Fibroblast of lung (primary cell): ENCODE measurements at regions not wholly inside any gene's neighbourhood (a gene's known extent, or its start where the extent isn't known, plus 50 kb on each side); places are given as distances from the start of the nearest gene placed in this dataset.

Source experiments
- DNase-seq, 2 donors: peaks; one replicate each; pipeline versions ENCODE4 v3.0.0 to v3.0.0-alpha.2; 2010; ENCODE audit warnings: low read depth in 2 of 2
- H2AFZ ChIP-seq: 2 replicates; pipeline ENCODE4 v1.5.1; 2012; ENCODE audit warnings: low read length, control low read depth, inconsistent platforms
- H3K27ac ChIP-seq: 2 replicates; pipeline ENCODE4 v1.5.1; 2011; ENCODE audit warnings: low read length, control low read depth; ENCODE audit not compliant: insufficient read depth
- H3K27me3 ChIP-seq: 2 replicates; pipeline ENCODE4 v1.5.1; 2011; ENCODE audit warnings: mild to moderate bottlenecking, low read length; ENCODE audit not compliant: control insufficient read depth, insufficient read depth
- H3K36me3 ChIP-seq: 2 replicates; pipeline ENCODE4 v1.5.1; 2011; ENCODE audit warnings: low read length; ENCODE audit not compliant: control insufficient read depth, insufficient read depth
- H3K4me1 ChIP-seq: 2 replicates; pipeline ENCODE4 v1.5.1; 2011; ENCODE audit warnings: low read length; ENCODE audit not compliant: control insufficient read depth, insufficient read depth; ENCODE audit errors: extremely low read depth
- H3K4me2 ChIP-seq: 2 replicates; pipeline ENCODE4 v1.5.1; 2011; ENCODE audit warnings: low read length, control low read depth; ENCODE audit not compliant: insufficient read depth; ENCODE audit errors: extremely low read depth
- H3K4me3 ChIP-seq, 4 experiments: fragments of 200-600 bp in 1 of 4; sonication (generic) in 1 of 4; replicated peaks in 1 of 4; 2 replicates each; pipeline ENCODE4 v1.5.1; 2011 to 2016; ENCODE audit warnings: low read length in 4 of 4, low read depth in 3 of 4, mild to moderate bottlenecking in 3 of 4, control low read depth in 2 of 4, inconsistent platforms in 1 of 4, mixed read lengths in 1 of 4; ENCODE audit not compliant: insufficient read depth in 1 of 4; ENCODE audit errors: control extremely low read depth in 1 of 4
- H3K79me2 ChIP-seq: 2 replicates; pipeline ENCODE4 v1.5.1; 2012; ENCODE audit warnings: mild to moderate bottlenecking, low read length, inconsistent platforms; ENCODE audit not compliant: control insufficient read depth, insufficient read depth
- H3K9ac ChIP-seq: 2 replicates; pipeline ENCODE4 v1.5.1; 2011; ENCODE audit warnings: mild to moderate bottlenecking, low read length, control low read depth; ENCODE audit not compliant: insufficient read depth
- H3K9me3 ChIP-seq: 2 replicates; pipeline ENCODE4 v1.5.1; 2012; ENCODE audit warnings: low read depth, low read length; ENCODE audit not compliant: control insufficient read depth, insufficient read depth
- H4K20me1 ChIP-seq: 2 replicates; pipeline ENCODE4 v1.5.1; 2011; ENCODE audit warnings: low read length; ENCODE audit not compliant: control insufficient read depth, insufficient read depth; ENCODE audit errors: extremely low read depth
- CTCF ChIP-seq, 2 donors: IDR thresholded peaks in 1 of 2; conservative IDR thresholded peaks in 1 of 2; 1 replicate in 1 of 2; 2 replicates in 1 of 2; pipeline ENCODE4 v1.5.1; 2011 to 2012; ENCODE audit warnings: low read length in 2 of 2, control low read depth in 1 of 2, inconsistent platforms in 1 of 2, low read depth in 1 of 2, mild to moderate bottlenecking in 1 of 2
- EZH2 ChIP-seq: IDR thresholded peaks from 2 replicates; pipeline ENCODE4 v1.5.1; 2012; ENCODE audit warnings: low read length, control low read depth, mild to moderate bottlenecking; ENCODE audit errors: missing control alignments

DNA sequence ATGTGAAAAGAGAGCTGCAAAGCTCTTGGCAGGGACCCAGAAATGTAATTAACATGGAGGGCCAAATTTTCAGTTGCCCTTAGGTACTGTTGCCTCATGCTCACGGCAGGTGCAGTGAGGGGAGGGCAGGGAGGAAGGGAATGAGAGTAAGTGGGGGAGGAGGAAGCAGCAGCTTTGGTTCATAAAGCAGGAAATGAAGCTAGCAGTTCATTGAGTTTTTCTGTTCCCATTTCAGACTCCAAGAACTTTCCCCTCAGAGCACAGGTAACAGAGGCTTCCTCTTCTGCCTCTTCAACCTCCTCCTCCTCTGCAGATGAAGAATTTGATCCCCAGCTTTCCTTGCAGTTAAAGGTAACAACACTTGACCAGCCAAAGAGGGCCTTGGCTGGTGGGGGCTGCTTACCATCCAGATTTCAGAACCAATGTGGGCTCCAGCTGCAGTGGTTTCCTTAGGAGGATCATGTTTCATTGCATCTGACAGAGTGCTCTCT lies 57.9 kb upstream of the PARVA start:
- no peaks in the 10 kb centered on the region for H4K20me1 ChIP-seq
- no peak overlapping the region for H3K4me3 ChIP-seq
- DNase-seq, result peak in 1 of 2 donors; percentile 5
- H3K79me2 ChIP-seq, result no peaks in the 10 kb centered on the region
- peaks cover 8% of the 10 kb centered on the region for H3K4me1 ChIP-seq
- no peaks in the 10 kb centered on the region for H3K36me3 ChIP-seq
- H3K27ac ChIP-seq, result no peak overlapping the region
- H3K4me2 ChIP-seq, result peak overlapping the region; percentile 46
- TF ChIP-seq CTCF (conservative IDR thresholded peaks at IDR 0.05 in 1 of 2, IDR thresholded peaks at IDR 0.05 in 1 of 2; ENCODE audit: low read depth in 1 of 2, low read length in 2 of 2), result no peak
- no peak for TF ChIP-seq EZH2
- no peak overlapping the region for H3K9ac ChIP-seq
- H2AFZ ChIP-seq, result no peak overlapping the region
- H3K27me3 ChIP-seq, result no peaks in the 10 kb centered on the region
- H3K9me3 ChIP-seq, result no peaks in the 10 kb centered on the region

- no peak for DNase-seq
- no peak overlapping the region for H3K27ac ChIP-seq
- H3K9me3 ChIP-seq, result no peaks in the 10 kb centered on the region
- no peak overlapping the region for H3K4me2 ChIP-seq
- no peak overlapping the region for H3K9ac ChIP-seq
- no peaks in the 10 kb centered on the region for H4K20me1 ChIP-seq
- H2AFZ ChIP-seq, result no peak overlapping the region
- peaks cover 8% of the 10 kb centered on the region for H3K4me1 ChIP-seq
- H3K27me3 ChIP-seq, result no peaks in the 10 kb centered on the region
- TF ChIP-seq CTCF (conservative IDR thresholded peaks at IDR 0.05 in 1 of 2, IDR thresholded peaks at IDR 0.05 in 1 of 2; ENCODE audit: low read depth in 1 of 2, low read length in 2 of 2) (no peak), EZH2 (no peak)
- H3K79me2 ChIP-seq, result no peaks in the 10 kb centered on the region
- no peaks in the 10 kb centered on the region for H3K36me3 ChIP-seq
- H3K4me3 ChIP-seq, result no peak overlapping the region
Observed at GRCh38 chr11:12319988-12320387, 57.4 kb upstream of the PARVA start.

DNA sequence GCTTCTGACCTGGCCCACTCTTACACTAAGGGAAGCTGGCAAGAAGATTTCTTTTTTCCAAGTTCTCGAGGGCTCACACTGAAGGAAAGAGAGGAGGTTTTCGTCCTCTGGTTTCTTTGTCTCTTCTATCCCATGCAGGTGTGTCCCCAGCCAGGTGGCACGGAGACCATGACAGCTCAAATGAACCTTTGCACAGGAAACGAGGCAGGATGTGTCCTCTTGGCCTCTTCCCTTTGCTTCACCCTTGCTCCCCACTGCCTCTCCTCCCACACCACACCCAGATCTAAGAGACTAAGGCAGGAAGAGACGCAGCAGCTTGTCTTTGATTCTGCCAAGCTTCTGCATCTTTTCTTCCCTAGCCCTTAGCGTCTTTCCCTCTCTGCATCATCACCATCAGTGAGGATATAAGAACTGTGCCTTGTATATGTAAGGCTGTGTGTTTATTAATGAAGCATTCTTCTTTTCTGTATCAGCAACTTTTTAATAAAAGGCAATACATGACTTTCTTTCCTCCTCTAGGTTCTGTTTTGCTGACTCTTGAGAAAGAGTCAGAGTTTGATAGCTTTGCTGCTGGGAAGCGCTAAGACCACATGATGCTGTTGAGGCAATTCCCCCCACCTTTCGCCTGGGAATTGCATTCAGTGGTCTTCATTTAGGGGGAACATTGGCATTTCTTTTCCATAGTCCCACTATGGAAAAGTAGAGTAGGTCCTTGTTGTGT lies 56.0 kb upstream of the PARVA start:
- H3K9me3 ChIP-seq, result no peaks in the 10 kb centered on the region
- TF ChIP-seq CTCF (conservative IDR thresholded peaks at IDR 0.05 in 1 of 2, IDR thresholded peaks at IDR 0.05 in 1 of 2; ENCODE audit: low read depth in 1 of 2, low read length in 2 of 2), result no peak
- no peak for TF ChIP-seq EZH2
- no peaks in the 10 kb centered on the region for H3K36me3 ChIP-seq
- H3K79me2 ChIP-seq, result no peaks in the 10 kb centered on the region
- peaks cover 8% of the 10 kb centered on the region for H3K4me1 ChIP-seq
- no peak overlapping the region for H3K4me2 ChIP-seq
- H3K9ac ChIP-seq, result no peak overlapping the region
- H3K4me3 ChIP-seq, result no peak overlapping the region
- DNase-seq, result no peak
- H3K27ac ChIP-seq, result no peak overlapping the region
- no peaks in the 10 kb centered on the region for H4K20me1 ChIP-seq
- no peak overlapping the region for H2AFZ ChIP-seq
- H3K27me3 ChIP-seq, result no peaks in the 10 kb centered on the region
